NCI-H82 treated with DMSO at 0.1 percent for 48 hours (cell line): ENCODE measurements at regions not wholly inside any gene's neighbourhood (a gene's known extent, or its start where the extent isn't known, plus 50 kb on each side); places are given as distances from the start of the nearest gene placed in this dataset.
A peak's percentile ranks its signal among the peaks of the same experiment; 100 is the strongest.

Experiments used
- DNase-seq: peaks from one replicate; lab custom pipeline; 2025; ENCODE audit not compliant: unreplicated experiment; lab: John Stamatoyannopoulos, UW

GRCh38 chr19:46546194-46546896, 50.7 kb upstream of the PNMA8B start:
- DNase-seq, result peak; percentile 36

- DNase-seq, result no peak
Measured at GRCh38 chr19:46550684-46551083, 50.4 kb upstream of the CALM3 start.

GRCh38 chr19:46551164-46551563, 50.0 kb upstream of the CALM3 start:
- no peak for DNase-seq
